ENCODE measurements at regions not wholly inside any gene's neighbourhood (a gene's known extent, or its start where the extent isn't known, plus 50 kb on each side); places are given as distances from the start of the nearest gene placed in this dataset.
"Not testable (repeated sequence)": the region's sequence is repeated elsewhere in the genome, so short reads cannot be mapped to it uniquely, and the experiment has no call there.

GRCh38 chr12:131539381-131539780 lies 171.5 kb upstream of the SFSWAP start:
- H3K79me2 ChIP-seq (ENCODE audit: control insufficient read depth, insufficient read depth, low read length, unreplicated experiment) = no peaks in the 10 kb centered on the region
- no peak overlapping the region for H2AFZ ChIP-seq (ENCODE audit: low read length, unreplicated experiment)
- no peaks in the 10 kb centered on the region for H3K4me1 ChIP-seq (ENCODE audit: control insufficient read depth, insufficient read depth, low read length, unreplicated experiment)
- no peak overlapping the region for H3K27ac ChIP-seq (ENCODE audit: low read depth, low read length)
- no peaks in the 10 kb centered on the region for H3K27me3 ChIP-seq (ENCODE audit: insufficient read depth, low read length)
- no peaks in the 10 kb centered on the region for H3K36me3 ChIP-seq (ENCODE audit: insufficient read depth, low read length)
- H3K4me3 ChIP-seq (ENCODE audit: low read depth, low read length) = no peak overlapping the region

GRCh38 chr12:131540138-131540623 lies 170.7 kb upstream of the SFSWAP start:
- no peaks in the 10 kb centered on the region for H3K36me3 ChIP-seq (ENCODE audit: insufficient read depth, low read length)
- H3K27ac ChIP-seq (ENCODE audit: low read depth, low read length) = no peak overlapping the region
- H3K27me3 ChIP-seq (ENCODE audit: insufficient read depth, low read length) = no peaks in the 10 kb centered on the region
- H3K79me2 ChIP-seq (ENCODE audit: control insufficient read depth, insufficient read depth, low read length, unreplicated experiment) = no peaks in the 10 kb centered on the region
- H3K4me1 ChIP-seq (ENCODE audit: control insufficient read depth, insufficient read depth, low read length, unreplicated experiment) = no peaks in the 10 kb centered on the region
- H3K4me3 ChIP-seq (ENCODE audit: low read depth, low read length) = no peak overlapping the region
- H2AFZ ChIP-seq (ENCODE audit: low read length, unreplicated experiment) = no peak overlapping the region

GRCh38 chr12:131541512-131541911 lies 169.4 kb upstream of the SFSWAP start:
- not testable (repeated sequence) for H3K4me3 ChIP-seq (ENCODE audit: low read depth, low read length); H3K4me1 ChIP-seq (ENCODE audit: control insufficient read depth, insufficient read depth, low read length, unreplicated experiment); H3K27me3 ChIP-seq (ENCODE audit: insufficient read depth, low read length); H3K27ac ChIP-seq (ENCODE audit: low read depth, low read length); H3K79me2 ChIP-seq (ENCODE audit: control insufficient read depth, insufficient read depth, low read length, unreplicated experiment); H3K36me3 ChIP-seq (ENCODE audit: insufficient read depth, low read length); H2AFZ ChIP-seq (ENCODE audit: low read length, unreplicated experiment)

GRCh38 chr12:131542351-131542750 lies 168.5 kb upstream of the SFSWAP start:
- Histone ChIP-seq H3K36me3 (ENCODE audit: insufficient read depth, low read length) (no peaks in the 10 kb centered on the region), H3K4me3 (ENCODE audit: low read depth, low read length) (no peak overlapping the region), H3K27ac (ENCODE audit: low read depth, low read length) (no peak overlapping the region), H3K27me3 (ENCODE audit: insufficient read depth, low read length) (no peaks in the 10 kb centered on the region), H3K4me1 (ENCODE audit: control insufficient read depth, insufficient read depth, low read length, unreplicated experiment) (no peaks in the 10 kb centered on the region), H2AFZ (ENCODE audit: low read length, unreplicated experiment) (no peak overlapping the region), H3K79me2 (ENCODE audit: control insufficient read depth, insufficient read depth, low read length, unreplicated experiment) (no peaks in the 10 kb centered on the region)

GRCh38 chr12:131543040-131543439 lies 167.8 kb upstream of the SFSWAP start:
- H3K4me3 ChIP-seq (ENCODE audit: low read depth, low read length) = no peak overlapping the region
- H3K36me3 ChIP-seq (ENCODE audit: insufficient read depth, low read length) = no peaks in the 10 kb centered on the region
- no peaks in the 10 kb centered on the region for H3K79me2 ChIP-seq (ENCODE audit: control insufficient read depth, insufficient read depth, low read length, unreplicated experiment)
- H3K27ac ChIP-seq (ENCODE audit: low read depth, low read length) = no peak overlapping the region
- no peaks in the 10 kb centered on the region for H3K27me3 ChIP-seq (ENCODE audit: insufficient read depth, low read length)
- no peaks in the 10 kb centered on the region for H3K4me1 ChIP-seq (ENCODE audit: control insufficient read depth, insufficient read depth, low read length, unreplicated experiment)
- H2AFZ ChIP-seq (ENCODE audit: low read length, unreplicated experiment) = no peak overlapping the region

GRCh38 chr12:131547555-131547954 lies 163.3 kb upstream of the SFSWAP start:
- Histone ChIP-seq H3K27me3 (ENCODE audit: insufficient read depth, low read length) (no peaks in the 10 kb centered on the region), H3K4me3 (ENCODE audit: low read depth, low read length) (no peak overlapping the region), H3K79me2 (ENCODE audit: control insufficient read depth, insufficient read depth, low read length, unreplicated experiment) (no peaks in the 10 kb centered on the region), H2AFZ (ENCODE audit: low read length, unreplicated experiment) (no peak overlapping the region), H3K36me3 (ENCODE audit: insufficient read depth, low read length) (no peaks in the 10 kb centered on the region), H3K4me1 (ENCODE audit: control insufficient read depth, insufficient read depth, low read length, unreplicated experiment) (no peaks in the 10 kb centered on the region), H3K27ac (ENCODE audit: low read depth, low read length) (no peak overlapping the region)

GRCh38 chr12:131550121-131550520 lies 160.8 kb upstream of the SFSWAP start:
- H2AFZ ChIP-seq (ENCODE audit: low read length, unreplicated experiment) = no peak overlapping the region
- H3K27ac ChIP-seq (ENCODE audit: low read depth, low read length) = no peak overlapping the region
- no peaks in the 10 kb centered on the region for H3K4me1 ChIP-seq (ENCODE audit: control insufficient read depth, insufficient read depth, low read length, unreplicated experiment)
- H3K27me3 ChIP-seq (ENCODE audit: insufficient read depth, low read length) = no peaks in the 10 kb centered on the region
- H3K4me3 ChIP-seq (ENCODE audit: low read depth, low read length) = no peak overlapping the region
- no peaks in the 10 kb centered on the region for H3K79me2 ChIP-seq (ENCODE audit: control insufficient read depth, insufficient read depth, low read length, unreplicated experiment)
- no peaks in the 10 kb centered on the region for H3K36me3 ChIP-seq (ENCODE audit: insufficient read depth, low read length)

- H2AFZ ChIP-seq (ENCODE audit: low read length, unreplicated experiment) = no peak overlapping the region
- no peak overlapping the region for H3K27ac ChIP-seq (ENCODE audit: low read depth, low read length)
- H3K36me3 ChIP-seq (ENCODE audit: insufficient read depth, low read length) = no peaks in the 10 kb centered on the region
- no peak overlapping the region for H3K4me3 ChIP-seq (ENCODE audit: low read depth, low read length)
- H3K4me1 ChIP-seq (ENCODE audit: control insufficient read depth, insufficient read depth, low read length, unreplicated experiment) = no peaks in the 10 kb centered on the region
- no peaks in the 10 kb centered on the region for H3K79me2 ChIP-seq (ENCODE audit: control insufficient read depth, insufficient read depth, low read length, unreplicated experiment)
- H3K27me3 ChIP-seq (ENCODE audit: insufficient read depth, low read length) = no peaks in the 10 kb centered on the region
Observed at GRCh38 chr12:131551675-131552491, 159.0 kb upstream of the SFSWAP start.

- H2AFZ ChIP-seq (ENCODE audit: low read length, unreplicated experiment) = no peak overlapping the region
- H3K36me3 ChIP-seq (ENCODE audit: insufficient read depth, low read length) = no peaks in the 10 kb centered on the region
- no peaks in the 10 kb centered on the region for H3K79me2 ChIP-seq (ENCODE audit: control insufficient read depth, insufficient read depth, low read length, unreplicated experiment)
- no peaks in the 10 kb centered on the region for H3K4me1 ChIP-seq (ENCODE audit: control insufficient read depth, insufficient read depth, low read length, unreplicated experiment)
- H3K27ac ChIP-seq (ENCODE audit: low read depth, low read length) = no peak overlapping the region
- H3K27me3 ChIP-seq (ENCODE audit: insufficient read depth, low read length) = no peaks in the 10 kb centered on the region
- H3K4me3 ChIP-seq (ENCODE audit: low read depth, low read length) = no peak overlapping the region
Observed at GRCh38 chr12:131552492-131552863, 158.4 kb upstream of the SFSWAP start.

GRCh38 chr12:131553096-131553777 lies 157.7 kb upstream of the SFSWAP start:
- Histone ChIP-seq H3K4me1 (ENCODE audit: control insufficient read depth, insufficient read depth, low read length, unreplicated experiment) (no peaks in the 10 kb centered on the region), H2AFZ (ENCODE audit: low read length, unreplicated experiment) (no peak overlapping the region), H3K36me3 (ENCODE audit: insufficient read depth, low read length) (no peaks in the 10 kb centered on the region), H3K4me3 (ENCODE audit: low read depth, low read length) (no peak overlapping the region), H3K27ac (ENCODE audit: low read depth, low read length) (no peak overlapping the region), H3K27me3 (ENCODE audit: insufficient read depth, low read length) (no peaks in the 10 kb centered on the region), H3K79me2 (ENCODE audit: control insufficient read depth, insufficient read depth, low read length, unreplicated experiment) (no peaks in the 10 kb centered on the region)

All from ACC112 (cell line).